K562 (cell line): ENCODE measurements at regions not wholly inside any gene's neighbourhood (a gene's known extent, or its start where the extent isn't known, plus 50 kb on each side); places are given as distances from the start of the nearest gene placed in this dataset.

Experiments
- CREB3L1 ChIP-seq: fragments of 450-650 bp; IDR thresholded peaks from 2 replicates; pipeline ENCODE4 v1.6.1; 2014; ENCODE audit warnings: low read depth, mild to moderate bottlenecking, moderate library complexity, borderline replicate concordance
- E2F6 ChIP-seq, 2 experiments: IDR thresholded peaks; 2 replicates each; pipeline ENCODE4 v1.6.1; 2011; ENCODE audit warnings: borderline replicate concordance in 1 of 2, control low read depth in 1 of 2, low read depth in 1 of 2, low read length in 1 of 2, mild to moderate bottlenecking in 1 of 2, mixed read lengths in 1 of 2, moderate library complexity in 1 of 2; ENCODE audit not compliant: insufficient read depth in 1 of 2, insufficient read length in 1 of 2, poor library complexity in 1 of 2, severe bottlenecking in 1 of 2; ENCODE audit errors: extremely low read depth in 1 of 2
- FOXA1 ChIP-seq: fragments of 450-650 bp; IDR thresholded peaks from 2 replicates; pipeline ENCODE4 v1.6.1; 2016; ENCODE audit warnings: mild to moderate bottlenecking, borderline replicate concordance
- PTRF ChIP-seq: fragments of 450-650 bp; IDR thresholded peaks from 2 replicates; pipeline ENCODE4 v1.6.1; 2016; ENCODE audit warnings: mild to moderate bottlenecking, missing genetic modification characterization, missing compliant biosample characterization
- ZNF445 ChIP-seq: fragments of 250-450 bp; sonication (Bioruptor Pico); IDR thresholded peaks from 2 replicates; pipeline ENCODE4 v1.4.0; 2020; ENCODE audit warnings: low read depth, mild to moderate bottlenecking, moderate library complexity
- TF ChIP-seq, protein P1 (sequence below), 3 experiments: fragments of 200-800 bp in 1 of 3; fragments of 250-450 bp in 1 of 3; fragments of 450-650 bp in 1 of 3; sonication (Bioruptor Pico) in 1 of 3; sonication (Bioruptor generic) in 1 of 3; formaldehyde crosslinking in 1 of 3; IDR thresholded peaks; 2 replicates each; pipeline versions ENCODE4 v1.6.1 to v1.8.0; 2016 to 2022; ENCODE audit warnings: mild to moderate bottlenecking in 2 of 3, missing genetic modification characterization in 2 of 3, missing compliant biosample characterization in 1 of 3, moderate library complexity in 1 of 3
- TF ChIP-seq, protein P2 (sequence below): sonication (generic); formaldehyde crosslinking; IDR thresholded peaks from 2 replicates; pipeline ENCODE4 v1.8.0; 2022; ENCODE audit warnings: mild to moderate bottlenecking, missing genetic modification reagents

DNA sequence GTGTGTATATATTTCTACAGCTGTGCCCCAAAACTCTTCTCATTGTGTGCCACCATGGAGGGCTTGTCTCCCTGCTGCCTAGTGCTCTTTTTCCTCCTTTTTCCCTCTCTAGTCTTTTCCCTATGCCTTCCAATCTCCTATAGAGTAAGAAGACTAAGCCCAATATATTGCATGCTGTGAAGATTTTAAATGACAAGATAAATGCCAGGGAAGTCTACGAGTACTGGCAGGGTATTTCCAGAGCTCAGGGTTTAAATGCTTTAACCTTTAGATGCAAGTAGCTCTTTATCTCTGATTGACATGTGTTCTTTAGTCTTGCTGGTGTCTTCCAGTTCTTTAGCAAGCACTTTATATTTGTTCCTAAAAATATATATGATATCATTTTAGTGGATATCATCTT lies 200.7 kb downstream of the SLITRK1 start (continued):
- no peak for TF ChIP-seq CREB3L1
- no peak for TF ChIP-seq PTRF (tag)
- TF ChIP-seq ZNF445 (CRISPR knock-in tag): no peak
- TF ChIP-seq, protein P1, sequence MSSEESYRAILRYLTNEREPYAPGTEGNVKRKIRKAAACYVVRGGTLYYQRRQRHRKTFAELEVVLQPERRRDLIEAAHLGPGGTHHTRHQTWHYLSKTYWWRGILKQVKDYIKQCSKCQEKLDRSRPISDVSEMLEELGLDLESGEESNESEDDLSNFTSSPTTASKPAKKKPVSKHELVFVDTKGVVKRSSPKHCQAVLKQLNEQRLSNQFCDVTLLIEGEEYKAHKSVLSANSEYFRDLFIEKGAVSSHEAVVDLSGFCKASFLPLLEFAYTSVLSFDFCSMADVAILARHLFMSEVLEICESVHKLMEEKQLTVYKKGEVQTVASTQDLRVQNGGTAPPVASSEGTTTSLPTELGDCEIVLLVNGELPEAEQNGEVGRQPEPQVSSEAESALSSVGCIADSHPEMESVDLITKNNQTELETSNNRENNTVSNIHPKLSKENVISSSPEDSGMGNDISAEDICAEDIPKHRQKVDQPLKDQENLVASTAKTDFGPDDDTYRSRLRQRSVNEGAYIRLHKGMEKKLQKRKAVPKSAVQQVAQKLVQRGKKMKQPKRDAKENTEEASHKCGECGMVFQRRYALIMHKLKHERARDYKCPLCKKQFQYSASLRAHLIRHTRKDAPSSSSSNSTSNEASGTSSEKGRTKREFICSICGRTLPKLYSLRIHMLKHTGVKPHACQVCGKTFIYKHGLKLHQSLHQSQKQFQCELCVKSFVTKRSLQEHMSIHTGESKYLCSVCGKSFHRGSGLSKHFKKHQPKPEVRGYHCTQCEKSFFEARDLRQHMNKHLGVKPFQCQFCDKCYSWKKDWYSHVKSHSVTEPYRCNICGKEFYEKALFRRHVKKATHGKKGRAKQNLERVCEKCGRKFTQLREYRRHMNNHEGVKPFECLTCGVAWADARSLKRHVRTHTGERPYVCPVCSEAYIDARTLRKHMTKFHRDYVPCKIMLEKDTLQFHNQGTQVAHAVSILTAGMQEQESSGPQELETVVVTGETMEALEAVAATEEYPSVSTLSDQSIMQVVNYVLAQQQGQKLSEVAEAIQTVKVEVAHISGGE (CRISPR knock-in tag; IDR thresholded peaks at IDR 0.05): no peak
- TF ChIP-seq FOXA1: no peak
- no peak for TF ChIP-seq E2F6 (IDR thresholded peaks at IDR 0.05; ENCODE audit: borderline replicate concordance in 1 of 2, extremely low read depth in 1 of 2, insufficient read depth in 1 of 2, insufficient read length in 1 of 2, low read depth in 1 of 2, low read length in 1 of 2, poor library complexity in 1 of 2, severe bottlenecking in 1 of 2)
- TF ChIP-seq, protein P2, sequence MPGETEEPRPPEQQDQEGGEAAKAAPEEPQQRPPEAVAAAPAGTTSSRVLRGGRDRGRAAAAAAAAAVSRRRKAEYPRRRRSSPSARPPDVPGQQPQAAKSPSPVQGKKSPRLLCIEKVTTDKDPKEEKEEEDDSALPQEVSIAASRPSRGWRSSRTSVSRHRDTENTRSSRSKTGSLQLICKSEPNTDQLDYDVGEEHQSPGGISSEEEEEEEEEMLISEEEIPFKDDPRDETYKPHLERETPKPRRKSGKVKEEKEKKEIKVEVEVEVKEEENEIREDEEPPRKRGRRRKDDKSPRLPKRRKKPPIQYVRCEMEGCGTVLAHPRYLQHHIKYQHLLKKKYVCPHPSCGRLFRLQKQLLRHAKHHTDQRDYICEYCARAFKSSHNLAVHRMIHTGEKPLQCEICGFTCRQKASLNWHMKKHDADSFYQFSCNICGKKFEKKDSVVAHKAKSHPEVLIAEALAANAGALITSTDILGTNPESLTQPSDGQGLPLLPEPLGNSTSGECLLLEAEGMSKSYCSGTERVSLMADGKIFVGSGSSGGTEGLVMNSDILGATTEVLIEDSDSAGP (CRISPR knock-in tag): no peak
